RWPE1 (cell line): ENCODE measurements at regions not wholly inside any gene's neighbourhood (a gene's known extent, or its start where the extent isn't known, plus 50 kb on each side); places are given as distances from the start of the nearest gene placed in this dataset.

Experiments used
- CTCF ChIA-PET: fragments of 350-600 bp; sonication (Branson Sonifier 250); formaldehyde crosslinking; extraction: SDS; loops from one replicate; lab custom pipeline; 2021; lab: Yijun Ruan, JAX
- POLR2A ChIA-PET: fragments of 400-600 bp; formaldehyde crosslinking; extraction: SDS; loops from one replicate; lab custom pipeline; 2020; ENCODE audit warnings: antibody characterized with exemption; ENCODE audit not compliant: low non-redundant PET; lab: Yijun Ruan, JAX
- DNase-seq: peaks from one replicate; pipeline ENCODE4 v3.0.0; 2012; ENCODE audit warnings: low spot score
- H3K27ac ChIP-seq: fragments of 450-650 bp; 2 replicates; pipeline ENCODE4 v1.5.1; 2017
- CTCF ChIP-seq: fragments of 450-650 bp; conservative IDR thresholded peaks from 2 replicates; pipeline ENCODE4 v1.5.1; 2017; ENCODE audit warnings: low read depth, mild to moderate bottlenecking

DNA sequence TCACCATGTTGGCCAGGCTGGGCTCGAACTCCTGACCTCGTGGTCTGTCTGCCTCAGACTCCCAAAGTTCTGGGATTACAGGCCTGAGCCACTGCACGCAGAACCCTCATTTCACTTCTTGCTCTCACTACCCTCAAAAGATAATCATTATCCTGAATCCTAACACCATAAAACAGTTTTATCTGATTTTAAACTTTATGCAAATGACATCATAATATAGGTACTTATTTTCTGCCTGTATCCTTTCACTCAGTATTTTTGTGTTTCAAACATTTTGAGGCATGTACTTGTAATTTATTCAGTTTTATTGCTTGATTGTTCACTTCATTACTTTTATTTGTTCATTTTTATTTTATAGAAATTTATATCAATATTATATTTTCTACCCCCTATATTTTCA is 719.2 kb upstream of the ARRDC3 start:
- no peak for DNase-seq
- POLR2A ChIA-PET = no interaction called here
- TF ChIP-seq CTCF = no peak
- CTCF ChIA-PET = no interaction called here
- no peak overlapping the region for H3K27ac ChIP-seq

- TF ChIP-seq CTCF = no peak
- ChIA-PET POLR2A (no interaction called here), CTCF (no interaction called here)
- DNase-seq = no peak
- no peak overlapping the region for H3K27ac ChIP-seq
These were observed 709.1 kb upstream of the ARRDC3 start for GRCh38 chr5:92092239-92092638.

GRCh38 chr5:92086059-92086811 is 703.1 kb upstream of the ARRDC3 start:
- ChIA-PET CTCF (no interaction called here), POLR2A (no interaction called here)
- H3K27ac ChIP-seq = no peak overlapping the region
- no peak for DNase-seq
- TF ChIP-seq CTCF = no peak

GRCh38 chr5:92081958-92082712 is 699.0 kb upstream of the ARRDC3 start:
- ChIA-PET POLR2A (no interaction called here), CTCF (interaction anchor here (0.7 kb wide), 1 partner anchor 582 kb away, joined by 4 read pairs; no protein-coding TSS in a partner anchor)
- no peak for TF ChIP-seq CTCF
- H3K27ac ChIP-seq = no peak overlapping the region
- no peak for DNase-seq

- no peak for TF ChIP-seq CTCF
- H3K27ac ChIP-seq = no peak overlapping the region
- ChIA-PET POLR2A (no interaction called here), CTCF (no interaction called here)
- DNase-seq = no peak
These were observed 687.7 kb upstream of the ARRDC3 start for GRCh38 chr5:92070786-92071185.

DNA sequence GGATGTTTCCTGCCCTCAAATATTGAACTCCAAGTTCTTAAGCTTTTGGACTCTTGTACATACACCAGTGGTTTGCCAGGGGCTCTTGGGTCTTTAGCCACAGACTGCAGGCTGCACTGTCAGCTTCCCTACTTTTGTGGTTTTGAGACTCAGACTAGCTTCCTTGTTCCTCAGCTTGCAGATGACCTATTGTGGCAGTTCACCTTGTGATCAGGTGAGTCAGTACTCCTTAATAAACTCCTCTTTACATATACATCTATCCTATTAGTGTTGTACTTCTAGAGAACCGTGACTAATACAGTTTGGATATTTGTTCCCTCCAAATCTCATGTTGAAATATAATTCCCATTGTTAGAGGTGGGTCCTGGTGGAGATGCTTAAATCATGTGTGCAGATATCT is 681.9 kb upstream of the ARRDC3 start:
- TF ChIP-seq CTCF = no peak
- DNase-seq = no peak
- CTCF ChIA-PET = interaction anchor here (0.6 kb wide), 1 partner anchor 1522 kb away, joined by 3 read pairs; no protein-coding TSS in a partner anchor
- no peak overlapping the region for H3K27ac ChIP-seq
- POLR2A ChIA-PET = no interaction called here
